Ovary (tissue), 7 donors: ENCODE measurements at regions not wholly inside any gene's neighbourhood (a gene's known extent, or its start where the extent isn't known, plus 50 kb on each side); places are given as distances from the start of the nearest gene placed in this dataset.
A peak's percentile ranks its signal among the peaks of the same experiment; 100 is the strongest.

Source experiments
- DNase-seq, 5 donors: peaks; one replicate each; pipeline ENCODE4 v3.0.0-alpha.2; 2019 to 2020
- H3K27ac ChIP-seq, 2 donors: fragments of 200-600 bp; one replicate each; pipeline versions ENCODE4 v1.5.1 to v1.8.0; 2019 to 2022
- H3K27me3 ChIP-seq: fragments of 200-600 bp; one replicate; pipeline ENCODE4 v1.8.0; 2022
- H3K36me3 ChIP-seq: fragments of 200-600 bp; sonication (generic); one replicate; pipeline ENCODE4 v1.5.1; 2019
- H3K4me1 ChIP-seq: one replicate; pipeline ENCODE4 v1.8.1; 2013; ENCODE audit warnings: mild to moderate bottlenecking, moderate library complexity; ENCODE audit not compliant: insufficient read depth
- H3K4me3 ChIP-seq: fragments of 200-600 bp; sonication (generic); one replicate; pipeline ENCODE4 v1.5.1; 2017
- H3K9me3 ChIP-seq, 2 donors: fragments of 200-600 bp in 1 of 2; sonication (generic) in 1 of 2; one replicate each; pipeline versions ENCODE4 v1.5.1 to v1.8.1; 2013 to 2019; ENCODE audit warnings: mild to moderate bottlenecking in 1 of 2, moderate library complexity in 1 of 2
- EP300 ChIP-seq: sonication (generic); formaldehyde crosslinking; IDR thresholded peaks from one replicate; pipeline ENCODE4 v1.6.1; 2017; ENCODE audit warnings: antibody characterized with exemption
- POLR2A ChIP-seq: fragments of 450-650 bp; IDR thresholded peaks from one replicate; pipeline ENCODE4 v1.6.1; 2017; ENCODE audit warnings: antibody characterized with exemption, mild to moderate bottlenecking, moderate library complexity
- WGBS, 3 donors: extraction: QIAGEN DNeasy Blood & Tissue Kit in 1 of 3; methylation state at CpG; one replicate each; pipeline versions ENCODE4 v1.1.5 to v1.1.7; 2013 to 2017; 5-methylcytosine and 5-hydroxymethylcytosine counted together
- intact Hi-C, 4 donors: fragments of 100-400 bp; cut with DNase I; formaldehyde crosslinking; loops; one replicate each; pipeline versions ENCODE4 v1.11.0 to v1.15.1; 2022 to 2023
- TF ChIP-seq, protein P1 (sequence below), 3 donors: fragments of 450-650 bp in 2 of 3; fragments of 200-600 bp in 1 of 3; IDR thresholded peaks; one replicate each; pipeline versions ENCODE4 v1.5.1 to v1.8.0; 2016 to 2022; ENCODE audit warnings: antibody characterized with exemption in 3 of 3, mild to moderate bottlenecking in 1 of 3
- donor health status: DM: no; HTN: no; CAD: no; lungs with moderate emphysema.
- donor health status: DM: no; HTN: no; CAD: no.
- donor health status: Bipolar disorder and iron deficiency.
- donor health status: DM: no; HTN: no; CAD: no.
- donor health status: DM: yes; HTN: yes; CAD: no.

DNA sequence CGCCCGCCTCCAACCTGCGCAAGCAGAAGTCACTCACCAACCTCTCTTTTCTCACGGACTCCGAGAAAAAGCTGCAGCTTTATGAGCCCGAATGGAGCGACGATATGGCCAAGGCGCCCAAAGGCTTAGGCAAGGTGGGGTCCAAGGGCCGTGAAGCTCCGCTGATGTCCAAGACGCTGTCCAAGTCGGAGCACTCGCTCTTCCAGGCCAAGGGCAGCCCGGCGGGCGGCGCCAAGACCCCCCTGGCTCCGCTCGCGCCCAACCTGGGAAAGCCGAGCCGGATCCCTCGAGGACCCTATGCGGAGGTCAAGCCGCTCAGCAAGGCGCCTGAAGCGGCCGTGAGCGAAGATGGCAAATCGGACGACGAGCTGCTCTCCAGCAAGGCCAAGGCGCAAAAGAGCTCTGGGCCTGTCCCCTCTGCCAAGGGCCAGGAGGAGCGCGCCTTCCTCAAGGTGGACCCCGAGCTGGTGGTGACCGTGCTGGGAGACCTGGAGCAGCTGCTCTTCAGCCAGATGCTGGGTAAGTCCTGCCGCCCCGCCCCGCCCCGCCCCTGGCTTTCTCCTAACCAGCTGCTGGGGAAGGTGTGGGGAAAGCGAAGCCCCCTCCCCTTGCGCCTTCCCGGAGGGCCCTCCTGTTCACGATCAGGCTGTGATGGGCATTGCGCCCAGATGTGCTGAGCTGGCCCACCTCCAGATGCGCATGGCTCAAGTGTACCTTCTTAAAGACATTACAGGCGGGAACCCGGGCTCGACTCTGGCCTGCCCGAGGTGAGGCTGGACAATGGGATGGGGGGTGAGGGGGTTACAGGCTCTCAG, 110.2 kb downstream of the NAV1 start:
- Histone ChIP-seq H3K9me3 (no peaks in the 10 kb centered on the region), H3K4me3 (peak overlapping the region; percentile 56), H3K27me3 (no peaks in the 10 kb centered on the region), H3K36me3 (no peaks in the 10 kb centered on the region), H3K4me1 (peaks cover 10% of the 10 kb centered on the region), H3K27ac (peak overlapping the region in 1 of 2 donors; percentile 14)
- intact Hi-C loops = no loop called here
- DNase-seq = peak in 4 of 5 donors; percentile 50 to 67 (median 58)
- 2 to 7% (median 6%) methylated on average over 45 to 52 of the region's 52 CpGs for WGBS, 3 donors
- TF ChIP-seq EP300 (no peak), POLR2A (no peak)
- TF ChIP-seq, protein P1, sequence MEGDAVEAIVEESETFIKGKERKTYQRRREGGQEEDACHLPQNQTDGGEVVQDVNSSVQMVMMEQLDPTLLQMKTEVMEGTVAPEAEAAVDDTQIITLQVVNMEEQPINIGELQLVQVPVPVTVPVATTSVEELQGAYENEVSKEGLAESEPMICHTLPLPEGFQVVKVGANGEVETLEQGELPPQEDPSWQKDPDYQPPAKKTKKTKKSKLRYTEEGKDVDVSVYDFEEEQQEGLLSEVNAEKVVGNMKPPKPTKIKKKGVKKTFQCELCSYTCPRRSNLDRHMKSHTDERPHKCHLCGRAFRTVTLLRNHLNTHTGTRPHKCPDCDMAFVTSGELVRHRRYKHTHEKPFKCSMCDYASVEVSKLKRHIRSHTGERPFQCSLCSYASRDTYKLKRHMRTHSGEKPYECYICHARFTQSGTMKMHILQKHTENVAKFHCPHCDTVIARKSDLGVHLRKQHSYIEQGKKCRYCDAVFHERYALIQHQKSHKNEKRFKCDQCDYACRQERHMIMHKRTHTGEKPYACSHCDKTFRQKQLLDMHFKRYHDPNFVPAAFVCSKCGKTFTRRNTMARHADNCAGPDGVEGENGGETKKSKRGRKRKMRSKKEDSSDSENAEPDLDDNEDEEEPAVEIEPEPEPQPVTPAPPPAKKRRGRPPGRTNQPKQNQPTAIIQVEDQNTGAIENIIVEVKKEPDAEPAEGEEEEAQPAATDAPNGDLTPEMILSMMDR (IDR thresholded peaks at IDR 0.05) = no peak

DNA sequence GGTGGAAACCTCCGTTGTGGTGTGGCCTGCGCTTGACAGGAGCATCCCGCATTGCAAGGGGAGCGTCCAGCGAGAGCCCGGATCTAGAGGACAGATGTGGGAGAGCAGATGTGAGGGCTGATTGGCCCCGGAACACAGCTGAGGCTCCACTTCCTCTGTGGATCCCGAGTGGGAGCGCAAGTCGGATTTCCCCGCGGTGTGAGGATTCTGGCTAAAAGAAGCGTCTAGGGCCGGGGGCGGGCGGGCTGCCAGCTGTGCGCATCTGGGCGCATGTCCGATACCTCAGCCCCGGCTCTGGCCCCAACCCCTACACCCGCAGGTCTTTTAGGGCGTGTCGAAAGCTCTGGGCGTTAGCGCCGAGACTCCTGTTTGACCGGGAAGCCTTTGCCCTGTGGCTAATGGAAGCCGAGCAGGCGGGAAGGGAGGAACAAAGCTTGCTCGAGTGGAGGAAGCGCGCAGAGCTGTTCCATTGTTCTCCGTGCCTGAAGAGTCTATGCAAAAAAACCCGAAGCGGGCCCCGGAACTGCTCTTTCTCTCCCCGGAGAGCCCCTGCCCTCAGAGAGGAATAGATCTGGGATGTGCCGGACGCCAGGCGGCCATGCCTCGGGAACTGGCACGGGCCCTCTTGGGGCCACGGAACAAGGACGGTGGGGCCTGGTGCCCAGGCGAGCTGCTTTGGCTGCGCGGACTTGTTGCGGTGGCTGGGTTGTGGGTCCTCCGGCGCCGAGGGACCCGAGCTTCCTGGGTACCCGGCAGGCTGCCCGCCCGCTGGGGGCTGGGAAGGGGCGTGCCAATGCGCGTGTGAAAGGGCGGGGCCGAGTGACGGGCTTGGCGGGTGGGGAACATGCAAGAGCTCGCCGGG, 111.1 kb downstream of the NAV1 start:
- 2 to 13% (median 4%) methylated on average over 60 to 64 of the region's 64 CpGs for WGBS, 3 donors
- TF ChIP-seq, protein P1 (IDR thresholded peaks at IDR 0.05) = no peak
- TF ChIP-seq EP300 (no peak), POLR2A (peak; percentile 34)
- Histone ChIP-seq H3K4me3 (peak overlapping the region; percentile 56), H3K4me1 (peaks cover 10% of the 10 kb centered on the region), H3K36me3 (no peaks in the 10 kb centered on the region), H3K9me3 (no peaks in the 10 kb centered on the region), H3K27me3 (no peaks in the 10 kb centered on the region), H3K27ac (peak overlapping the region in 1 of 2 donors; percentile 45)
- intact Hi-C loops = loop anchor here in 1 of 4 donors (5.0 kb wide), 1 partner anchor 88 kb away; no protein-coding TSS in a partner anchor
- DNase-seq = peak; percentile 63 to 89 (median 84)

DNA sequence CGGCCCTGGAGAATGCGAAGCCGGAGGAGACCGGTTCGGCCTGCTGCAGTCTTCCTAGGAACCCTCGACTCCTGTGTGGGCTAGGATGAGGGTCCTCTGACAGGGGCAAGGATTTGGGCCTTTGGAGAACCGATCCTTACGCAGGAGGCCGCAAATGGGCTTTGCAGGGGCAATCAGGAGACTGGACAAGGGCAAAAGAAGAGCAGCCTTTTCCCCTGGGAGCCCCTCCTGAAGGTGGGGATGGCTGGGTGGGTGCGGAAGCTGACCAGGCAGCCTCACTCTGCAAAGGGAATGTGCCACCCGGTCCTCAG, 111.7 kb downstream of the NAV1 start:
- Histone ChIP-seq H3K27ac (peak overlapping the region in 1 of 2 donors; percentile 45), H3K27me3 (no peaks in the 10 kb centered on the region), H3K9me3 (no peaks in the 10 kb centered on the region), H3K4me1 (peaks cover 10% of the 10 kb centered on the region), H3K4me3 (peak overlapping the region; percentile 56), H3K36me3 (no peaks in the 10 kb centered on the region)
- TF ChIP-seq EP300 = no peak
- DNase-seq = no peak
- 17 to 24% (median 20%) methylated on average over 10 to 11 of the region's 11 CpGs for WGBS, 3 donors
- intact Hi-C loops = loop anchor here in 1 of 4 donors (5.0 kb wide), 1 partner anchor 88 kb away; no protein-coding TSS in a partner anchor

DNA sequence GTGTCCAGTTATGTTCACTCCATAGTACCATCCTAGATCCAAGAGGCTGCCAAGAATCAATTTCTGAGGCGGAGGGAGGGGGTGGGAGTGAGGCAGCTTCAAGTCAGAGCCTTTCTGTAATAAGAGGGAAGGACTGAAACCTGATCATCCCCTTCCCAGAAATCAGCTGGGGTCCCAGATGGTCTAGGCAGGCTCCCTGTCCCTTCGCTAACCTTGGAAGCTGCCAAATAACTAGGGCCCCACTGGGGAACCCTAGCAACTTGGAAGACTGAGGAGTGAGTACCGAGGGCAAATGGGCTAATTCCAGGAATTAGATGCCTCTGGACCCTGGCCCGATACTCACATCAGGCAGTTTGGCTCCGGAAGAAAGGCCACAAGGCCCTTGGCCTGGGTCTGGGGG, 113.3 kb downstream of the NAV1 start:
- intact Hi-C loops = loop anchor here in 1 of 4 donors (5.0 kb wide), 1 partner anchor 90 kb away; no protein-coding TSS in a partner anchor
- Histone ChIP-seq H3K36me3 (no peaks in the 10 kb centered on the region), H3K4me1 (peaks cover 12% of the 10 kb centered on the region), H3K27ac (no peak overlapping the region), H3K27me3 (no peaks in the 10 kb centered on the region), H3K4me3 (no peak overlapping the region), H3K9me3 (no peaks in the 10 kb centered on the region)
- WGBS, 3 donors = 93 to 95% (median 95%) methylated on average over 5 of the region's 5 CpGs
- TF ChIP-seq EP300 (no peak), POLR2A (no peak)
- no peak for DNase-seq

DNA sequence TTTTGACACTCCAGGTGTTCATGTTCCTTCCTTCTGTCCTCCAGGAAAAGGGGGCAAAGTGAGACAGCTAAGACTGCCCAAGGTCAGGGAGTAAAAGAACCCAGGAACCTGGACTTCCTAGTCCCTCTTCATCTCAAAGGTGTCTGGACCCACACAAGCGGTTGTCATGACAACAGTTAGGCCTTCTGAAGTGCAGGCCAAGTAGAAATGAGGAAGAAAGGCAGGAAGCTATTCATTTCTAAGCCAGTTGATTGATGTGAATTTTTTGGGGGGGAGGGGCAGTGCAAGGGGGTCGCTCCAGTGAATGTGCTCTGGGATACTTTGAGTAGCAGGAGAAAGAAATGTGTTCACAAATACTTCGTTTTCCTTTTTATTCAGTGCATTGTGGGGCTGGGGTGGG, 114.3 kb downstream of the NAV1 start:
- H3K27me3 ChIP-seq = no peaks in the 10 kb centered on the region
- no peak overlapping the region for H3K27ac ChIP-seq
- H3K36me3 ChIP-seq = no peaks in the 10 kb centered on the region
- H3K4me3 ChIP-seq = no peak overlapping the region
- peaks cover 12% of the 10 kb centered on the region for H3K4me1 ChIP-seq
- H3K9me3 ChIP-seq = no peaks in the 10 kb centered on the region
- intact Hi-C loops = loop anchor here in 1 of 4 donors (5.0 kb wide), 1 partner anchor 91 kb away; no protein-coding TSS in a partner anchor
- no peak for DNase-seq
- WGBS, 3 donors = 81 to 89% (median 87%) methylated on average over 3 of the region's 3 CpGs
- TF ChIP-seq POLR2A (no peak), EP300 (no peak)
- TF ChIP-seq, protein P1 (IDR thresholded peaks at IDR 0.05) = no peak
